GM18867 (cell line): ENCODE measurements at regions not wholly inside any gene's neighbourhood (a gene's known extent, or its start where the extent isn't known, plus 50 kb on each side); places are given as distances from the start of the nearest gene placed in this dataset.

Experiments
- ATAC-seq: cut with Tn5 transposase; IDR thresholded peaks from one replicate; pipeline ENCODE4 v1.9.1; 2021; ENCODE audit warnings: mild to moderate bottlenecking, moderate library complexity; ENCODE audit not compliant: unreplicated experiment

DNA sequence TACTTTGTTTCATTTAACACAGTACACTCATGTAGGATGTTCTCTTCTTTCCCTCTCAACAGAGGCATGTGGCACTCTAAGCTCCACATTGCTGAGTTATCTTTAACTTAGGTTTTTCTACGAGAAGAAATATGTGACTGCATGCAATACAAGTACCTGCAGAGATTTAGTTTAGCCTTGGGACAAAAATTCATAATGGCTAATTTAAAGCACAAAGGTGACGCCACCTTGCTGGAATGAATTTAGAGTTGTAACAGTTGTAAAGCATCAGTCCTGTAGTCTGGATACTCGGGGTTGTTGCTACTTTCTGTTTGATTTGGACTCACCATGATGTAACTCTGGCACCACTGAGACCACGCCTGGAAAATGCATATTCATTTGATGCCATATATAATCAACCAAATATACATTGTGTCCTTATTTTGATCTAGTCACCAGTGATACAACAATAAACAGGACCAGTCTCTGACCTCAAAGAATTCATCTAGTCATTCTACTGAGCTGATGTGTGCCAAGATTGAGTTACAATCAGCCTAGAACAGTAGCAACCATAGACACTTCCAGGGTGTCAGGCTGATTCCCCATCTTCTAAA is 451.0 kb upstream of the ZFP42 start:
- ATAC-seq, result no peak

- no peak for ATAC-seq
These were observed 448.3 kb upstream of the ZFP42 start for GRCh38 chr4:187547316-187547715.

DNA sequence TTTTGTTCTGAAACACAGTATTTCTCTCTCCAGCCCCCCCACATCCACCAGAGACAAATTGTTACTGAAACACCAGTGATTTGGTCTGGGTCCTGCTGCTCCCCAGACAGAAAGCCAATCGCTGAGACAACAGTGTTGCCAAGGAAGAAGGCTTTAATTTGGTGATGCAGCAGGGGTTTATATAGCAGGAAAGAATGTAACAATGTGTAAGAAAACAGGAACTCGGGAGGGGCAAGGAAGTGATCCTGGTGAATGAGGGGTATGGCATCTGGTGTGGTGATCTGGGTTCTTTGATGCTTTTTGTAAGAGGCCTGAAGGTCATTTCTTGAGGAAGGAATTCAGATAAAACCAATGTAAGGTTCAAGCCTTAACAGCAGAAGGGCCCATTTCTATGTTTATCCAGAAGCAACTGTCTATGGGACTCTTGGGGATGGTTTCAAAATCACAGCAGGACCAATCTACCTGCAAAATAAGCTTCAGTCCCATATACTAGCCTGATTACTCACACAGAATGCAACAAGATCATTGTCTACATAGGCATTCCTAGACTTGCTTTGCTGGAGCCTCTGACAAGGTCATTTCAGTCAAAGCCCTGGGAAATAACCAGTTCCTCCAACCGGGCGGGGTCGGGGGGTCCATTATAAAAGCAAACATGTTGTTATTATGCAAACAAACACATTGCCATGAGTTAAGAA is 445.2 kb upstream of the ZFP42 start:
- ATAC-seq, result no peak

GRCh38 chr4:187552781-187553180 is 442.8 kb upstream of the ZFP42 start:
- no peak for ATAC-seq

- no peak for ATAC-seq
These were observed 440.4 kb upstream of the ZFP42 start for GRCh38 chr4:187555174-187555573.

GRCh38 chr4:187558391-187558790 is 437.2 kb upstream of the ZFP42 start:
- no peak for ATAC-seq

DNA sequence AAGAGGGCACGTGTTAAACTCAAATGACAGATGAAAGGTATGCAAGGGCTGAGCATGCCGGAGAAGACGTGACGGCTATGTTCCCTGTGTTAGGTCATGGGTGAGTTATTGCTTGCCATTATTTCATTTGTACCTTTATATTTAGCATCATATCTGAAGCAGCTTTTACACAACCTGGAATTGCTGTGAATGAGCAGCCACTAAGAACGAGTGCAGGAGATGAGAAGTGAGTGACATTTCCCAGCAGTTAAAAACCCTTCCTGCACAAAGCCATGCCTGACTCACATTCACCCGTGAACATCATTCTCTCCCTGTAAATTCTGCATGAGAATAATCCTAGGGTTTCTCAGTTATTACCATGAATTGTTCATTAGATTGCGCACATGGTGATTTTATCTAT is 433.2 kb upstream of the ZFP42 start:
- ATAC-seq, result no peak

DNA sequence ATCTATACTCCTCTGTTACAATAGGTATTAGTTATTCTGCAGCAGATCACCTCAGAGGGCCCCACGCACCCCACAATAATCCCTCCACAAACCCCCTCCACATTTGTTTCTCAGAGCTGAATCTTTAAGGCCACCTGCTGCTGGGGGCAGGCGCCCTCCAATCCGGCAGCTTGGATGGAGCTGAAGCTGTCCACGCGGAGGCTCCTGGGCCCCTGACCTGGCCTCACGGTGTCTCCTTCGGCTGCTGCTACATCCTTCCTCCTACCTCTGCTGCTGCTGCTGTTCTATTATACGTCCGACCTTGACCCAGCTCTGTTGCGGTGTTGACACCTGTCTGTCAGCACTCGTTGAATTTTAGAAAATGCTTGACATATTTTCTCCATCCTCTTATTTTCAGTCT is 430.2 kb upstream of the ZFP42 start:
- no peak for ATAC-seq

DNA sequence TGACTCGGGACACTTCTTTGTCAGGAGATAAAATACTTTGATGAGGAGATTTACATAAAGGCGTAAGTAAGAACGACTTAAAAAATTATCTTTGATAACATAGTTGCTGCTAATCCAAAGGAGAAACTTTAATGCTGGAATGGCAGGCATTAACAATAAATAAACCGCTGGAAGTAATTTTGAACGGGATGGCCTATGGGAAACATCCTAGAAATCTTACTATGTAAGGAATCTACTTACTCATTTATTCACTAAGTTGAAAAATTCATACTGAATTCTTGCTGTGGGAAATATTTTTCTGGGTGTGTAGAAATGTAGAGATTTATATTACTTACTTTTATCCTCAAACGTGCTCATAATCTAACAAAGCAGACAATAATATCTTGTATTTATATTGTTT is 425.7 kb upstream of the ZFP42 start:
- no peak for ATAC-seq

- ATAC-seq, result no peak
These were observed 419.9 kb upstream of the ZFP42 start for GRCh38 chr4:187575706-187576105.

DNA sequence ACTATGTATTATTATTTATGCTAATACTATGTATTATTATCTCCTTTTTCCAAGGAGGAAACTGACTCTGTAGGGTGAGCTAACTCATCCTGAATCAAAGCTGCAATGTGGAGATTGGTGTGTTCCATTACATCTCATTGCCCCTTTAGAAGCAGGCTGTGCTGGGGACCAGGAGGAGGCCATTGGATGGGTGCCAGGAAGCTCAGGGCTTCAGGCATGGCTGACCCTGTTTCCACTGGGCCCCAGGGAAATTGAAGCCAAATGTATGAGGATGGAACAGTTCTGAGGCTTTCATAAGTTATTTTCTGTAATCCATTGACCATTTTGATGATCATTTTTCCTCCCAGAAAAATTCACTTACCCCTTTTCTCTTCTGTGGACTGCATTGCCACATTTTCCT is 418.8 kb upstream of the ZFP42 start:
- no peak for ATAC-seq

DNA sequence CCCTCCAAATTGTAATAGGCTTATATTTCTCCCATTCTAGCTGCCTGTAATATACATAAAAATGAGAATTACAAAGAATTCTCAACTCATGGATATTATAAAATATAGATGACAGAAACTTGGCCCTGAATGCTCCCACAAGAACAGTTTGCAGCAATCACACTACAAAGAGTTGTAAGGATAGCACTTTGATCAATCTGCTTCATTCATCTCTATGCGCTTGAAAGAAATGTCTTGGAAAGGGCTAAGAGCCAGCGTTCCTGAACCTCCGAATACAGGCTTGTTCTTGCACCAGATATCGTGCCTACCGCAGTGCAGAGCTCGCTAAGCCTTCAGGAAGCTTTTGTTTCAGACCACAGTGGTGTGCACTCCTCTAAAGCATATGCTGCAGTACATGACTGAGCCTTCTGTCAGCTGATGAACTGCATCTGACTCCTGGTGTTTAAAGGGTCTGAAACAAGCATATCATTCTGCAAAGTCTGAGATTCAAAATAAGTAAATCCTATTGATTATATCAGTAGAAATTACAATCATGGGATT is 417.6 kb upstream of the ZFP42 start:
- ATAC-seq, result no peak

GRCh38 chr4:187586892-187587291 is 408.7 kb upstream of the ZFP42 start:
- ATAC-seq, result no peak

DNA sequence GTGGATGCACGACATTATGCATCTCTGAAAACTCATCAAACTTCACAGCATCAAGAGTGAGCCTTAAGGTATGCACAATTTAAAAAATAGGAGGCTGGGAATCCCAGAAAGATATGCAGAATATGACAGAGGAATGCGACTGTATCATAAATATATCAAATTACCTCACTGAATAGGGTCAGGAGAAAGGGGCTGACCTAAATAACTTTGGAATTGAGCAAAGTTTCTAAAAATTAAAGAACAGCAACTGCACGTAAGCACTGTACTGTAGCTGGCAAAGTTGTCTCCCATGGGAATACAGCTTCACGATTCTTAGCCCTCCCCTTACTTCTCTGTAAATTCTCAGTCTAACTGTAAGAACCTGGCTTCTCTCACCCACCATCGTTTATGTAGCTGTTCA is 397.4 kb upstream of the ZFP42 start:
- no peak for ATAC-seq

DNA sequence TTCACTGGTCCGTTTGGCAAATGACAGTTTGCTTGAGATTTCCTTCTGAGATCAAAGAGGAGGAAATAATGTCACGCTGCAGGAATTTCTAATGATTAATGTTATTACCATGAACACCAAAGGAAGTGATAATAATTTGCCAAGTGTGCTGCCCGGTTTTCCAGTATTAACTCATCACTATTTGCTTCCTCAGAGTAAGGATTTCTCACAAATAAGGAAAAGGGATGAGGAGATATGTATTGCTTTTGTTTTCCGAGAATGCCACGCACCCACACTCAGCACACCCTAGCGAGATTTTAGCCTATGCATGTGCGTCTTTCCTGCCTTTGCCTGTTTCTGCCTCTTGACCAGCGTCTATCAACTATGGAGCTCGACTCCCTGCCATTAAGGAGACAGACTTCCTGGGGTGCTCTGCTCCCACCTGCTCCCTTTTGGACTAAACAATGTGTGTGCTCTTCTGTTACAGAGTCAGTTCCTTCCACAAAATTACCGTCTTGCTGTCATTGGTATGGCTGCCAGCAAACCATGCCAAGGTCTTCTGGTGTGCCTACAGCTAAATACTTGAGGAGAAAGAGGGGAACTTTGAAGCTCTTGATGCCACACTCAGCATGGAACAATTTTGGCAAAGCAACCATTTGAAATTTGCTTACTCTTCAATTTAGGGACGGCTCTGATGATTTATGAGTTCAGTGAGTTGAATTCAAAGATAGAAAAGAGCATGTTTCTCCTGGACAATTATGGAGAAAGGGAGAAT is 393.1 kb upstream of the ZFP42 start:
- ATAC-seq, result no peak

GRCh38 chr4:187603093-187604025 is 392.2 kb upstream of the ZFP42 start:
- ATAC-seq, result no peak

DNA sequence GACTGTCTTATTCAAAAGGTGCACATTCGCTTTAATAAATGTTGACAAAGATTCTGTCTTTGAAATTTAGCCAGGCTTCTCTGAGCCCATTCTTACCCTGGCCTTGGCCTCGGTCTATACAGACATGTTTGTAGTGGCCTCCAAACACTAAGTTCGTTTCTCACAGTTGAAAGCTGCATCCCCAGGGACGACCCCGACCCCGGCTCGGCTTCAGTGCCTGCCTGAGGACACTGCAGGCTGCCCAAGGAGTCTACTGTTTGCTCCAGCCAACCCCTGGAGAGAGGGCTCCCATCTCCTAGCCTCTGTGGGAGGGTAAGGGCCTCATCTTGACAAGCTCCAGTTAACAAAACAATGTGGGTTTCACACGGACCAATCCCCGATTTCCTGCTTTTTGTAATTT is 390.6 kb upstream of the ZFP42 start:
- no peak for ATAC-seq

GRCh38 chr4:187606581-187606980 is 389.0 kb upstream of the ZFP42 start:
- peak; percentile 67 for ATAC-seq

DNA sequence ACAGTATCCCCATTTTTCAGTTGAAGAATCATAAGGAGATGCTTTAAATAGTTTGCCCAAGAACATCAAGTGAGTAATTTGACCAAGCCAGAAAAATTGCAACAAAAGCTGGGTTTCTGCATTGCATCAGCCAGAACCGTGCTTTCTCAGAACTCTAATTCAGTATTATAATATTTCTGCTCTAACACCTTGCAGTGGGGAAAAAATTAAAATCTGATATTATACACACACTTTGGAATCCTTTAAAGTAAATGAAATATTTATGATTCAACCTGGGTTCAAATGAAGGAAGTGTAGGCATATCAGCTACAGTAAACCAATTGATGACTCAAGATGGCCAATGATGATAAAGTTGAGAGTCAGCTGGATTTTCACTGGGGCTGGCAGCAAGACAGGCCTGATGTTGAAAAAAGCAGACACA is 387.6 kb upstream of the ZFP42 start:
- ATAC-seq, result no peak

DNA sequence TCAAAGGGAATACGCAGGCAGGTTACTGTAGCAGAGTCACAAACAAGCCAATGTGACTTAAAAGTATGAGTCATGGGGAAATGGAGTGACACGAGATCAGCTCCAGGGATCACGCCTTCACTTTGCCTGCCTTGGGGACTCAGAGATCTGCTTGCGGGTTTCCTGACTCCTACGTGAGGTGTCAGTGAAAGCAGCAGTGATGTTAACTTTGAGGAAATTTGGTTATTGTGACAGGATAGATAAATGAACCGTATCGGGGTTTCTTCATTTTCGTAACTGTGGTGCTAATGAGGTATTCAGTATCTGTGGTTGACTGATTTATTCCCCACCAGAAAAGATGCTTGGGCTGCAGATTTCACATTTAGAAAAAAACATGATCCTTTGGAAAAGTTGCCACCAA is 383.3 kb upstream of the ZFP42 start:
- ATAC-seq, result no peak
